ENCODE measurements at regions not wholly inside any gene's neighbourhood (a gene's known extent, or its start where the extent isn't known, plus 50 kb on each side); places are given as distances from the start of the nearest gene placed in this dataset.
"Not testable (repeated sequence)": the region's sequence is repeated elsewhere in the genome, so short reads cannot be mapped to it uniquely, and the experiment has no call there.

- DNase-seq (ENCODE audit: low read depth in 2 of 2): no peak
These were observed 51.6 kb upstream of the POMP start for GRCh38 chr13:28607187-28607955.

- DNase-seq (ENCODE audit: low read depth in 2 of 2): no peak
These were observed 52.5 kb upstream of the POMP start for GRCh38 chr13:28606466-28606865.

GRCh38 chr13:28605147-28605546 is 53.8 kb upstream of the POMP start:
- DNase-seq (ENCODE audit: low read depth in 2 of 2): not testable (repeated sequence)

GRCh38 chr13:28603043-28603664 is 55.8 kb upstream of the POMP start:
- no peak for DNase-seq (ENCODE audit: low read depth in 2 of 2)

- DNase-seq (ENCODE audit: low read depth in 2 of 2): no peak
These were observed 56.4 kb upstream of the POMP start for GRCh38 chr13:28602580-28602979.

- DNase-seq (ENCODE audit: low read depth in 2 of 2): no peak
These were observed 57.3 kb upstream of the POMP start for GRCh38 chr13:28601581-28601980.

GRCh38 chr13:28597641-28598040 is 61.3 kb upstream of the POMP start:
- no peak for DNase-seq (ENCODE audit: low read depth in 2 of 2)

- no peak for DNase-seq (ENCODE audit: low read depth in 2 of 2)
These were observed 68.5 kb upstream of the POMP start for GRCh38 chr13:28590461-28590860.

- no peak for DNase-seq (ENCODE audit: low read depth in 2 of 2)
These were observed 70.6 kb upstream of the POMP start for GRCh38 chr13:28588296-28588695.

GRCh38 chr13:28587174-28587540 is 71.8 kb upstream of the POMP start:
- DNase-seq (ENCODE audit: low read depth in 2 of 2): no peak

- no peak for DNase-seq (ENCODE audit: low read depth in 2 of 2)
These were observed 72.3 kb upstream of the POMP start for GRCh38 chr13:28586439-28587173.

GRCh38 chr13:28585561-28585960 is 73.4 kb upstream of the POMP start:
- DNase-seq (ENCODE audit: low read depth in 2 of 2): no peak

- DNase-seq (ENCODE audit: low read depth in 2 of 2): no peak
These were observed 74.0 kb upstream of the POMP start for GRCh38 chr13:28584873-28585381.

GRCh38 chr13:28583651-28584091 is 75.3 kb upstream of the POMP start:
- no peak for DNase-seq (ENCODE audit: low read depth in 2 of 2)

GRCh38 chr13:28582892-28583240 is 76.1 kb upstream of the POMP start:
- no peak for DNase-seq (ENCODE audit: low read depth in 2 of 2)

- no peak for DNase-seq (ENCODE audit: low read depth in 2 of 2)
These were observed 76.6 kb upstream of the POMP start for GRCh38 chr13:28582225-28582891.

- no peak for DNase-seq (ENCODE audit: low read depth in 2 of 2)
These were observed 77.5 kb upstream of the POMP start for GRCh38 chr13:28581451-28581850.

GRCh38 chr13:28579736-28580135 is 79.2 kb upstream of the POMP start:
- no peak for DNase-seq (ENCODE audit: low read depth in 2 of 2)

GRCh38 chr13:28579322-28579721 is 79.6 kb upstream of the POMP start:
- no peak for DNase-seq (ENCODE audit: low read depth in 2 of 2)

- DNase-seq (ENCODE audit: low read depth in 2 of 2): no peak
These were observed 81.1 kb upstream of the FLT1 start for GRCh38 chr13:28576067-28576466.

- DNase-seq (ENCODE audit: low read depth in 2 of 2): no peak
These were observed 80.3 kb upstream of the FLT1 start for GRCh38 chr13:28575200-28575599.

- DNase-seq (ENCODE audit: low read depth in 2 of 2): peak; percentile 6 to 13
These were observed 79.8 kb upstream of the FLT1 start for GRCh38 chr13:28574617-28575142.

Data from stimulated activated CD8-positive, alpha-beta memory T cell treated with anti-CD3 and anti-CD28 coated beads, Interleukin-15, amount 100 ng/mL, for 48 hours (primary cell).